Omental fat pad (tissue), 3 donors: ENCODE measurements at regions not wholly inside any gene's neighbourhood (a gene's known extent, or its start where the extent isn't known, plus 50 kb on each side); places are given as distances from the start of the nearest gene placed in this dataset.

Experiments
- ATAC-seq: fragments of 150-250 bp; one replicate; pipeline ENCODE4 v1.9.1; 2016; ENCODE audit warnings: mild to moderate bottlenecking, moderate library complexity; ENCODE audit not compliant: low FRiP score
- DNase-seq: peaks from one replicate; pipeline ENCODE4 v3.0.0-alpha.2; 2019; ENCODE audit warnings: low spot score
- CTCF ChIP-seq, 3 donors: fragments of 450-650 bp; IDR thresholded peaks; one replicate each; pipeline ENCODE4 v1.5.1; 2016 to 2017; ENCODE audit warnings: antibody characterized with exemption in 3 of 3, mild to moderate bottlenecking in 3 of 3, moderate library complexity in 2 of 3

- DNase-seq (no peak), ATAC-seq (no peak)
- no peak for TF ChIP-seq CTCF (IDR thresholded peaks at IDR 0.05)
These were observed 63.5 kb downstream of the OTOL1 start for GRCh38 chr3:161560008-161560637.

- ATAC-seq (no peak), DNase-seq (no peak)
- TF ChIP-seq CTCF (IDR thresholded peaks at IDR 0.05): no peak
These were observed 71.2 kb downstream of the OTOL1 start for GRCh38 chr3:161567577-161568361.

GRCh38 chr3:161568671-161569070, 72.1 kb downstream of the OTOL1 start:
- ATAC-seq: no peak
- no peak for TF ChIP-seq CTCF (IDR thresholded peaks at IDR 0.05)
- no peak for DNase-seq

GRCh38 chr3:161571951-161572350, 75.3 kb downstream of the OTOL1 start:
- DNase-seq (no peak), ATAC-seq (no peak)
- no peak for TF ChIP-seq CTCF (IDR thresholded peaks at IDR 0.05)

- DNase-seq: no peak
- no peak for ATAC-seq
- TF ChIP-seq CTCF (IDR thresholded peaks at IDR 0.05): no peak
These were observed 76.5 kb downstream of the OTOL1 start for GRCh38 chr3:161573136-161573535.

GRCh38 chr3:161575901-161576300, 79.3 kb downstream of the OTOL1 start:
- DNase-seq (no peak), ATAC-seq (no peak)
- no peak for TF ChIP-seq CTCF (IDR thresholded peaks at IDR 0.05)

- ATAC-seq (no peak), DNase-seq (no peak)
These were observed 79.7 kb downstream of the OTOL1 start for GRCh38 chr3:161576311-161576710.

More at GRCh38 chr3:161576311-161576710, 79.7 kb downstream of the OTOL1 start:
- TF ChIP-seq CTCF (IDR thresholded peaks at IDR 0.05): no peak
